H1 (cell line): ENCODE measurements at regions not wholly inside any gene's neighbourhood (a gene's known extent, or its start where the extent isn't known, plus 50 kb on each side); places are given as distances from the start of the nearest gene placed in this dataset.

Experiments
- CTCF ChIA-PET: fragments of 300-600 bp; sonication (Branson Sonifier 250); formaldehyde crosslinking; loops from one replicate; lab custom pipeline; 2021; ENCODE audit not compliant: partially characterized antibody; lab: Charles Lee
- POLR2A ChIA-PET: fragments of 300-600 bp; sonication (Branson Sonifier 250); formaldehyde crosslinking; loops from one replicate; lab custom pipeline; 2021; ENCODE audit warnings: inconsistent platforms; ENCODE audit not compliant: partially characterized antibody; lab: Charles Lee
- DNase-seq, 2 experiments: peaks; one replicate each; pipeline versions ENCODE4 v3.0.0 to v3.0.0-alpha.2; 2010 to 2022; ENCODE audit warnings: low spot score in 2 of 2, low read depth in 1 of 2, mixed read lengths in 1 of 2
- FAIRE-seq: peaks from 2 replicates; lab custom pipeline; 2011; peaks lifted over from hg19 to GRCh38; lab: Jason Lieb, UNC
- H2AFZ ChIP-seq: 2 replicates; pipeline ENCODE4 v1.8.1; 2012; ENCODE audit warnings: low read length, inconsistent platforms
- H2AK5ac ChIP-seq: 2 replicates; pipeline ENCODE4 v1.6.1; 2013; ENCODE audit warnings: low read depth, low read length
- H2BK120ac ChIP-seq: replicated peaks from 2 replicates; pipeline ENCODE3; 2013; ENCODE audit warnings: low read depth, low read length, inconsistent platforms
- H2BK12ac ChIP-seq: 2 replicates; pipeline ENCODE4 v1.6.1; 2013; ENCODE audit warnings: low read depth, low read length
- H2BK15ac ChIP-seq: 2 replicates; pipeline ENCODE4 v1.6.1; 2013; ENCODE audit warnings: low read length
- H2BK20ac ChIP-seq: 2 replicates; pipeline ENCODE4 v1.6.1; 2013; ENCODE audit warnings: low read length
- H2BK5ac ChIP-seq: 2 replicates; pipeline ENCODE4 v1.6.1; 2013; ENCODE audit warnings: low read depth, low read length
- H3K14ac ChIP-seq: 2 replicates; pipeline ENCODE4 v1.6.1; 2013; ENCODE audit warnings: inconsistent platforms; ENCODE audit not compliant: insufficient read length
- H3K18ac ChIP-seq: 2 replicates; pipeline ENCODE4 v1.6.1; 2013; ENCODE audit warnings: low read length; ENCODE audit errors: extremely low read depth
- H3K23ac ChIP-seq: 2 replicates; pipeline ENCODE4 v1.6.1; 2013; ENCODE audit warnings: inconsistent platforms; ENCODE audit not compliant: insufficient read length
- H3K23me2 ChIP-seq: 2 replicates; pipeline ENCODE4 v1.6.1; 2013; ENCODE audit warnings: low read depth, low read length
- H3K27ac ChIP-seq: 2 replicates; pipeline ENCODE4 v1.6.1; 2011; ENCODE audit warnings: low read depth, low read length, inconsistent platforms
- H3K27me3 ChIP-seq, 4 experiments: replicated peaks in 1 of 4; 1 replicate in 1 of 4; 2 replicates in 3 of 4; pipeline versions ENCODE4 v1.6.1 to v1.8.1; 2011 to 2013; ENCODE audit warnings: low read length in 3 of 4, mild to moderate bottlenecking in 3 of 4, inconsistent platforms in 2 of 4, mixed read lengths in 2 of 4, moderate library complexity in 1 of 4; ENCODE audit not compliant: control insufficient read depth in 3 of 4, insufficient read depth in 3 of 4; ENCODE audit errors: extremely low read depth in 1 of 4
- H3K36me3 ChIP-seq, 4 experiments: 2 replicates each; pipeline versions ENCODE4 v1.6.1 to v1.8.1; 2011 to 2013; ENCODE audit warnings: mild to moderate bottlenecking in 4 of 4, low read length in 3 of 4, moderate library complexity in 2 of 4, control low read depth in 1 of 4, inconsistent platforms in 1 of 4; ENCODE audit not compliant: insufficient read depth in 4 of 4, control insufficient read depth in 2 of 4
- H3K4ac ChIP-seq: replicated peaks from 2 replicates; pipeline ENCODE3; 2013; ENCODE audit warnings: low read length, low read depth, mixed read lengths, inconsistent platforms; ENCODE audit not compliant: insufficient read length
- H3K4me1 ChIP-seq, 4 experiments: replicated peaks in 1 of 4; 1 replicate in 1 of 4; 2 replicates in 3 of 4; pipeline versions ENCODE4 v1.6.1 to v1.8.1; 2011 to 2013; ENCODE audit warnings: low read length in 3 of 4, inconsistent platforms in 2 of 4, mixed read lengths in 1 of 4; ENCODE audit not compliant: insufficient read depth in 4 of 4, control insufficient read depth in 3 of 4
- H3K4me2 ChIP-seq, 2 experiments: 2 replicates each; pipeline versions ENCODE4 v1.6.1 to v1.8.1; 2011 to 2013; ENCODE audit warnings: low read depth in 2 of 2, low read length in 2 of 2, control low read depth in 1 of 2, inconsistent platforms in 1 of 2, mild to moderate bottlenecking in 1 of 2; ENCODE audit not compliant: insufficient read depth in 1 of 2
- H3K4me3 ChIP-seq, 4 experiments: fragments of 200-600, 300-600 bp in 1 of 4; sonication (generic), shearing (Covaris generic), sonication (Bioruptor Twin) in 1 of 4; 2 replicates each; pipeline versions ENCODE4 v1.5.1 to v1.8.1; 2011 to 2016; ENCODE audit warnings: low read length in 4 of 4, low read depth in 3 of 4, control low read depth in 2 of 4, inconsistent platforms in 2 of 4, mild to moderate bottlenecking in 2 of 4, mixed read lengths in 1 of 4, moderate library complexity in 1 of 4; ENCODE audit not compliant: insufficient read depth in 2 of 4; ENCODE audit errors: extremely low read depth in 1 of 4
- H3K56ac ChIP-seq: replicated peaks from 2 replicates; pipeline ENCODE3; 2013; ENCODE audit warnings: low read depth, mild to moderate bottlenecking, mixed read lengths, low read length, inconsistent platforms; ENCODE audit not compliant: insufficient read length
- H3K79me1 ChIP-seq: 2 replicates; pipeline ENCODE4 v1.6.1; 2013; ENCODE audit warnings: low read depth, low read length, control low read depth
- H3K79me2 ChIP-seq, 2 experiments: 2 replicates each; pipeline versions ENCODE4 v1.6.1 to v1.8.1; 2012 to 2013; ENCODE audit warnings: low read length in 2 of 2, mild to moderate bottlenecking in 2 of 2, inconsistent platforms in 1 of 2; ENCODE audit not compliant: insufficient read depth in 2 of 2, control insufficient read depth in 1 of 2
- H3K9ac ChIP-seq, 4 experiments: replicated peaks in 1 of 4; 1 replicate in 1 of 4; 2 replicates in 3 of 4; pipeline versions ENCODE4 v1.6.1 to v1.8.1; 2011 to 2013; ENCODE audit warnings: low read depth in 3 of 4, low read length in 3 of 4, control low read depth in 2 of 4, mild to moderate bottlenecking in 2 of 4, moderate library complexity in 2 of 4, inconsistent platforms in 1 of 4; ENCODE audit errors: extremely low read depth in 1 of 4
- H3K9me3 ChIP-seq, 2 experiments: 2 replicates each; pipeline versions ENCODE4 v1.6.1 to v1.8.1; 2012 to 2013; ENCODE audit warnings: mild to moderate bottlenecking in 2 of 2, moderate library complexity in 2 of 2, control low read depth in 1 of 2, inconsistent platforms in 1 of 2, low read depth in 1 of 2, low read length in 1 of 2, mixed read lengths in 1 of 2; ENCODE audit not compliant: insufficient read depth in 2 of 2
- H4K20me1 ChIP-seq, 2 experiments: replicated peaks in 1 of 2; 2 replicates each; pipeline versions ENCODE3 to v1.8.1; 2011 to 2013; ENCODE audit warnings: inconsistent platforms in 2 of 2, low read length in 2 of 2, mild to moderate bottlenecking in 1 of 2; ENCODE audit not compliant: insufficient read depth in 2 of 2, control insufficient read depth in 1 of 2
- H4K5ac ChIP-seq: 2 replicates; pipeline ENCODE4 v1.6.1; 2013; ENCODE audit warnings: low read length, low read depth, mixed read lengths, inconsistent platforms; ENCODE audit not compliant: insufficient read length
- H4K8ac ChIP-seq: 2 replicates; pipeline ENCODE4 v1.8.0; 2013; ENCODE audit warnings: mild to moderate bottlenecking, moderate library complexity, low read length, inconsistent platforms; ENCODE audit not compliant: insufficient read depth; ENCODE audit errors: extremely low read depth
- H4K91ac ChIP-seq: replicated peaks from 2 replicates; pipeline ENCODE3; 2013; ENCODE audit warnings: low read length, mixed read lengths, inconsistent platforms; ENCODE audit not compliant: insufficient read length
- CHD2 ChIP-seq: IDR thresholded peaks from 2 replicates; pipeline ENCODE4 v1.6.1; 2012; ENCODE audit warnings: low read length, improper control_type of control experiment
- GABPA ChIP-seq: IDR thresholded peaks from 2 replicates; pipeline ENCODE4 v1.6.1; 2011; ENCODE audit warnings: mild to moderate bottlenecking, low read length, moderate library complexity, borderline replicate concordance; ENCODE audit not compliant: insufficient read depth
- SRF ChIP-seq: IDR thresholded peaks from 2 replicates; pipeline ENCODE4 v1.6.1; 2011; ENCODE audit warnings: mild to moderate bottlenecking, low read depth, low read length, moderate library complexity
- WGBS, 2 experiments: shearing (Covaris generic) in 1 of 2; methylation state at CpG; one replicate each; pipeline versions ENCODE4 v1.1.6 to v1.1.7; 2013 to 2015; ENCODE audit warnings: low lambda C conversion rate in 2 of 2, mixed read lengths in 2 of 2, inconsistent platforms in 1 of 2, low coverage in 1 of 2, missing lambda C conversion rate in 1 of 2; ENCODE audit not compliant: insufficient replicate concordance in 2 of 2, insufficient coverage in 1 of 2, insufficient read length in 1 of 2; ENCODE audit errors: extremely low coverage in 1 of 2, missing lambda C conversion rate in 1 of 2; 5-methylcytosine and 5-hydroxymethylcytosine counted together

- no peak overlapping the region for H2AK5ac ChIP-seq
- no peaks in the 10 kb centered on the region for H3K9me3 ChIP-seq
- no peak for DNase-seq
- H2BK5ac ChIP-seq: no peak overlapping the region
- no peak overlapping the region for H3K9ac ChIP-seq
- H3K56ac ChIP-seq: no peak overlapping the region
- H4K8ac ChIP-seq: no peak overlapping the region
- no peak overlapping the region for H2AFZ ChIP-seq
- H4K91ac ChIP-seq: no peak overlapping the region
- H3K4me2 ChIP-seq: no peak overlapping the region
- POLR2A ChIA-PET: no interaction called here
- H3K4ac ChIP-seq: no peak overlapping the region
- H3K4me3 ChIP-seq: no peak overlapping the region
- H2BK12ac ChIP-seq: no peak overlapping the region
- no peak overlapping the region for H3K18ac ChIP-seq
- H4K20me1 ChIP-seq: peaks cover 0 to 3% of the 10 kb centered on the region in 2 experiments
- TF ChIP-seq SRF (no peak), GABPA (no peak), CHD2 (no peak)
- TF ChIP-seq, all 59 proteins: peak for 0
- FAIRE-seq: no peak
- H3K79me2 ChIP-seq: no peaks in the 10 kb centered on the region
- H2BK120ac ChIP-seq: no peak overlapping the region
- H3K27ac ChIP-seq: no peak overlapping the region
- no peak overlapping the region for H3K14ac ChIP-seq
- no peaks in the 10 kb centered on the region for H3K36me3 ChIP-seq
- H3K23ac ChIP-seq: no peak overlapping the region
- no peak overlapping the region for H2BK15ac ChIP-seq
- H4K5ac ChIP-seq: no peak overlapping the region
- H3K79me1 ChIP-seq: no peaks in the 10 kb centered on the region
- no peaks in the 10 kb centered on the region; a peak in 2 of 7 replicates for H3K4me1 ChIP-seq
- H3K23me2 ChIP-seq: no peaks in the 10 kb centered on the region
- 91% methylated on average over 13 of the region's 15 CpGs; no CpG with 5 or more reads in 1 of the 2 experiments for WGBS, 2 experiments
- H2BK20ac ChIP-seq: no peak overlapping the region
- CTCF ChIA-PET: interaction anchor here (0.7 kb wide), 1 partner anchor 167 kb away, joined by 3 read pairs; no protein-coding TSS in a partner anchor
- no peaks in the 10 kb centered on the region for H3K27me3 ChIP-seq
Observed at GRCh38 chr16:86052115-86052670, 153.2 kb downstream of the IRF8 start.
